HK-2 (cell line): ENCODE measurements at regions not wholly inside any gene's neighbourhood (a gene's known extent, or its start where the extent isn't known, plus 50 kb on each side); places are given as distances from the start of the nearest gene placed in this dataset.
"Not testable (repeated sequence)": the region's sequence is repeated elsewhere in the genome, so short reads cannot be mapped to it uniquely, and the experiment has no call there.

ENCODE experiments used
- DNase-seq: peaks from one replicate; pipeline ENCODE4 v3.0.0-alpha.2; 2018; ENCODE audit not compliant: unreplicated experiment

- no peak for DNase-seq
These were observed 267.1 kb downstream of the ERMARD start for GRCh38 chr6:170018422-170018935.

- no peak for DNase-seq
These were observed 266.3 kb downstream of the ERMARD start for GRCh38 chr6:170017603-170018320.

- no peak for DNase-seq
These were observed 262.4 kb downstream of the ERMARD start for GRCh38 chr6:170013815-170014214.

GRCh38 chr6:170012037-170012330 is 260.6 kb downstream of the ERMARD start:
- DNase-seq: no peak

GRCh38 chr6:170011204-170012036 is 260.0 kb downstream of the ERMARD start:
- DNase-seq: no peak

GRCh38 chr6:170010665-170011203 is 259.3 kb downstream of the ERMARD start:
- DNase-seq: no peak

- DNase-seq: no peak
These were observed 256.9 kb downstream of the ERMARD start for GRCh38 chr6:170008294-170008785.

GRCh38 chr6:170007468-170008293 is 256.3 kb downstream of the ERMARD start:
- no peak for DNase-seq

- DNase-seq: no peak
These were observed 255.6 kb downstream of the ERMARD start for GRCh38 chr6:170006900-170007467.

- DNase-seq: no peak
These were observed 254.9 kb downstream of the ERMARD start for GRCh38 chr6:170006071-170006899.

- DNase-seq: no peak
These were observed 254.2 kb downstream of the ERMARD start for GRCh38 chr6:170005665-170006064.

GRCh38 chr6:170004585-170005210 is 253.3 kb downstream of the ERMARD start:
- no peak for DNase-seq

GRCh38 chr6:170003451-170004160 is 252.2 kb downstream of the ERMARD start:
- no peak for DNase-seq

GRCh38 chr6:170003027-170003426 is 251.6 kb downstream of the ERMARD start:
- no peak for DNase-seq

GRCh38 chr6:170001782-170002181 is 250.4 kb downstream of the ERMARD start:
- DNase-seq: not testable (repeated sequence)

GRCh38 chr6:170000071-170000843 is 248.8 kb downstream of the ERMARD start:
- no peak for DNase-seq

- DNase-seq: no peak
These were observed 247.9 kb downstream of the ERMARD start for GRCh38 chr6:169999367-169999766.

- DNase-seq: no peak
These were observed 247.0 kb downstream of the ERMARD start for GRCh38 chr6:169998457-169998856.

GRCh38 chr6:169997930-169998218 is 246.5 kb downstream of the ERMARD start:
- DNase-seq: no peak
